ENCODE measurements at regions not wholly inside any gene's neighbourhood (a gene's known extent, or its start where the extent isn't known, plus 50 kb on each side); places are given as distances from the start of the nearest gene placed in this dataset.

DNA sequence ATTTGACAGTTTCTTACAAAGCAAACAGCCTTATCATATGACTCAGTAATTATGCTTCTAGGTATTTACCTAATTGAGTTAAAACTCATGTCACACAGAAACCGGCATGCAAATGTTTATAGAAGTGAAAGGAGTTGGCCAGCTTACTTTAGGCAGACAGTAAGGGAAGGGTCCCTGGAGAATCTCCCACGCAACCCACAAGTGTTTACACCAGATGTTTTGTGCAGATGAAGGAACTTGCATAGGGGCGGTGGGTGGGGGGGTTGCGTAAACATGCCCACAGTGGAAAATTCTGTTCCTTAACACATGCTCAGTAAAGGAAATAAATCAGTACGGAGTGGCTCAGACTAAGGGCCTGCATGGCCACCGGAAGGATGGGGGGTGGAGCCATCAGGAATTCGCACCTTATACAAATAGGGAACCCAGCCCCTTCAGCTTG, 330.5 kb upstream of the AADAT start:
- no peaks in the 10 kb centered on the region for H3K27me3 Mint-ChIP-seq
- DNase-seq = no peak

DNA sequence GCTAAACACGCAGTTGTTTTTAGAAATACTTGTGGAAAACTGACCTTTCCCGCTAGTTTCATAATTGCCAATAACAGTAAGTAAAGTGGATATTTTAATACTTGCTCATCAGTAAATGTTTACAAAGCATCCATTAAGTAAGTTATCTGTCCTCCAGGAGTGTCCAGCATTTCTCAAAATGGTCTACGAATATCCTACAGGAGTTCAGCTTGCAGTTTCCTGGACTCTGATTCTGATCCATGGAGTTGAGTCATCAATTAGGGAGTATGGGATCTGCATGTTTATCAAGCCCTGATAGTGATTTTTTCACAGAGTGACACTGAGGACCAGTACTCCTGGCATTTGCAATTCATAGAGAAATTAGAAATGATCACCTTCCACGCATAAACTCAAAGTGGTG, 325.2 kb upstream of the AADAT start:
- ChIA-PET CTCF (no interaction called here), POLR2A (no interaction called here)
- no peaks in the 10 kb centered on the region for H3K4me1 ChIP-seq (ENCODE audit: control insufficient read depth in 2 of 2, insufficient read depth in 2 of 2, low read length in 2 of 2)
- DNase-seq = no peak
- no peak overlapping the region for H3K27ac ChIP-seq (ENCODE audit: low read depth, low read length)
- Mint-ChIP-seq H3K4me3 (no peak overlapping the region), H3K36me3 (no peaks in the 10 kb centered on the region), H3K27me3 (no peaks in the 10 kb centered on the region), H3K4me1 (no peaks in the 10 kb centered on the region), H3K27ac (no peak overlapping the region), H3K9me3 (peaks cover 0 to 12% (median 5%) of the 10 kb centered on the region in 11 donors)
- no peak for ATAC-seq
- intact Hi-C loops (cut with micrococcal nuclease) = no loop called here
- H3K27me3 ChIP-seq (ENCODE audit: control insufficient read depth in 2 of 2, insufficient read depth in 2 of 2, low read length in 2 of 2) = no peaks in the 10 kb centered on the region
- H3K36me3 ChIP-seq (ENCODE audit: control insufficient read depth in 2 of 3, insufficient read depth in 3 of 3, low read length in 3 of 3) = no peaks in the 10 kb centered on the region
- no peak overlapping the region for H3K4me3 ChIP-seq (ENCODE audit: low read length)
- no peaks in the 10 kb centered on the region for H3K9me3 ChIP-seq (ENCODE audit: control insufficient read depth in 2 of 3, low read length in 3 of 3)

More for the DNA sequence above, 330.5 kb upstream of the AADAT start:
- no peak for ATAC-seq
- Mint-ChIP-seq H3K4me3 (no peak overlapping the region), H3K36me3 (no peaks in the 10 kb centered on the region), H3K4me1 (no peaks in the 10 kb centered on the region), H3K27ac (no peak overlapping the region), H3K9me3 (peaks cover 0 to 11% (median 2%) of the 10 kb centered on the region in 11 donors)
- no peaks in the 10 kb centered on the region for H3K36me3 ChIP-seq (ENCODE audit: control insufficient read depth in 2 of 3, insufficient read depth in 3 of 3, low read length in 3 of 3)
- H3K27ac ChIP-seq (ENCODE audit: low read depth, low read length) = no peak overlapping the region
- intact Hi-C loops (cut with micrococcal nuclease) = no loop called here
- ChIA-PET POLR2A (no interaction called here), CTCF (no interaction called here)
- no peaks in the 10 kb centered on the region for H3K9me3 ChIP-seq (ENCODE audit: control insufficient read depth in 2 of 3, low read length in 3 of 3)
- no peaks in the 10 kb centered on the region for H3K4me1 ChIP-seq (ENCODE audit: control insufficient read depth in 2 of 2, insufficient read depth in 2 of 2, low read length in 2 of 2)
- no peak overlapping the region for H3K4me3 ChIP-seq (ENCODE audit: low read length)
- H3K27me3 ChIP-seq (ENCODE audit: control insufficient read depth in 2 of 2, insufficient read depth in 2 of 2, low read length in 2 of 2) = no peaks in the 10 kb centered on the region

DNA sequence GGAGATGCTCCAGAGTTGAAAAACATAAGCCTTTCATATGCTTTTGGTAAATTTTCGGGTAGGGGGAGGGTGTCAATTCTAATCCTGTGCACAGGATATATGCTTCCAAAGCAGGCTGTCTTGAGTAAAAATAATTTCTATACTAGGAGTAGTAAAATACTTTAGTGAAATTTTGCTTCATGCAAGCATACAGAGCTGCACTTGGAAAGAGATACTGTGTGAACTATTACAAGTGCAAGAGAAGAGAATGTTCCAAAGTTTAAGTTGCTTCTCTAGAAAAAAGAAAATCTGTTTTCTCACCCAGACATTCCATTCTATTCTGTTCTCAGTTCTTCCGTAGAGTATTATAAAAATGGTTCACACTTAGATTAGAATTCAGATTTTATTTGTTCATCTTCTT, 324.6 kb upstream of the AADAT start:
- Histone ChIP-seq H3K4me1 (ENCODE audit: control insufficient read depth in 2 of 2, insufficient read depth in 2 of 2, low read length in 2 of 2) (no peaks in the 10 kb centered on the region), H3K9me3 (ENCODE audit: control insufficient read depth in 2 of 3, low read length in 3 of 3) (no peaks in the 10 kb centered on the region), H3K27ac (ENCODE audit: low read depth, low read length) (no peak overlapping the region), H3K4me3 (ENCODE audit: low read length) (no peak overlapping the region), H3K36me3 (ENCODE audit: control insufficient read depth in 2 of 3, insufficient read depth in 3 of 3, low read length in 3 of 3) (no peaks in the 10 kb centered on the region), H3K27me3 (ENCODE audit: control insufficient read depth in 2 of 2, insufficient read depth in 2 of 2, low read length in 2 of 2) (no peaks in the 10 kb centered on the region)
- H3K4me1 Mint-ChIP-seq = no peaks in the 10 kb centered on the region
- no peaks in the 10 kb centered on the region for H3K36me3 Mint-ChIP-seq
- intact Hi-C loops (cut with micrococcal nuclease) = no loop called here
- ChIA-PET CTCF (no interaction called here), POLR2A (no interaction called here)
- H3K9me3 Mint-ChIP-seq = peaks cover 0 to 8% (median 4%) of the 10 kb centered on the region in 11 donors
- no peak overlapping the region for H3K27ac Mint-ChIP-seq
- H3K27me3 Mint-ChIP-seq = no peaks in the 10 kb centered on the region
- DNase-seq = no peak
- no peak for ATAC-seq
- H3K4me3 Mint-ChIP-seq = no peak overlapping the region

DNA sequence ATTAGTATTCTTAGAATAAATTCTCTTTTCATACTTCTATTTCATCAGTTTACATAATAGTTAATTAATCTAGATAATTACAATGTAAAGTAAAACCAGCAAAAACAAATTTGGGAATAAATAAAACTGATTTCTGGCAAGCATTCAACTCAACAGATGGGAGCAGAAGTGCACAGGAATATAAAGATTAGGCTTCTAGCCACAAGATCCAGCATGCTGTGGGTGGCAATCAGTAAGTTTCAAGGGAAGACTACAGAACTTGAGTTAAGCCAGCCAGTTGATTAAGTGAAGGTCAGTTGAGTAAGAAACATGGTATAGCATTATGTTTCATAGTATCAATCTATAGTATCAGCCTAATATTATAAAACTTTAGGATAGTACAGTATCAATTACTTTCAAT, 324.2 kb upstream of the AADAT start:
- intact Hi-C loops (cut with micrococcal nuclease) = no loop called here
- DNase-seq (no peak), ATAC-seq (no peak)
- H3K9me3 ChIP-seq (ENCODE audit: control insufficient read depth in 2 of 3, low read length in 3 of 3) = no peaks in the 10 kb centered on the region
- no peaks in the 10 kb centered on the region for H3K27me3 ChIP-seq (ENCODE audit: control insufficient read depth in 2 of 2, insufficient read depth in 2 of 2, low read length in 2 of 2)
- H3K4me3 ChIP-seq (ENCODE audit: low read length) = no peak overlapping the region
- H3K36me3 ChIP-seq (ENCODE audit: control insufficient read depth in 2 of 3, insufficient read depth in 3 of 3, low read length in 3 of 3) = no peaks in the 10 kb centered on the region
- peaks cover 0 to 9% (median 4%) of the 10 kb centered on the region in 11 donors for H3K9me3 Mint-ChIP-seq
- no peaks in the 10 kb centered on the region for H3K4me1 ChIP-seq (ENCODE audit: control insufficient read depth in 2 of 2, insufficient read depth in 2 of 2, low read length in 2 of 2)
- no peak overlapping the region for H3K4me3 Mint-ChIP-seq
- H3K27ac ChIP-seq (ENCODE audit: low read depth, low read length) = no peak overlapping the region
- ChIA-PET POLR2A (no interaction called here), CTCF (no interaction called here)
- no peak overlapping the region for H3K27ac Mint-ChIP-seq
- H3K4me1 Mint-ChIP-seq = no peaks in the 10 kb centered on the region
- no peaks in the 10 kb centered on the region for H3K36me3 Mint-ChIP-seq
- no peaks in the 10 kb centered on the region for H3K27me3 Mint-ChIP-seq

DNA sequence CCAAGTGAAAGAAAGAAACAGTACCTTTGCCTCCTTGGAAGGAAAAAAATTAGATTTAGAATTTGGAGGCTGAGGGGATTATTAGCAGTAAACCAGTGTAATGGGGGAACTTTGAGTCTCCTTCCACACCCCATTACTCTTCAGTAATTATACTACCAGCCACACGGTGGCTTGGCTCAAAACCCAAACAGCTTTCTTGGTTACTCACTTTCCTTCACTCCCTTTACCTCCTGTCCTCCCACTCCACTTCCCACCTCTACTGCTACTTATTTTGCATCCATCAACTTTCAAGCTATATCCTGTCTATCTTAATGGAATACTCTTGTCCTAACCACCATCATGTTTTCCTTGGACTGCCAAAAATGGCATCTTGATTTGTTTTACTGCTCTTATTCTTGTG, 310.6 kb upstream of the AADAT start:
- H3K27me3 Mint-ChIP-seq = no peaks in the 10 kb centered on the region
- H3K9me3 Mint-ChIP-seq = peaks cover 0 to 15% (median 2%) of the 10 kb centered on the region in 11 donors
- DNase-seq (no peak), ATAC-seq (no peak)
- H3K4me3 ChIP-seq (ENCODE audit: low read length) = no peak overlapping the region
- no peaks in the 10 kb centered on the region for H3K9me3 ChIP-seq (ENCODE audit: control insufficient read depth in 2 of 3, low read length in 3 of 3)
- ChIA-PET CTCF (no interaction called here), POLR2A (no interaction called here)
- H3K27me3 ChIP-seq (ENCODE audit: control insufficient read depth in 2 of 2, insufficient read depth in 2 of 2, low read length in 2 of 2) = no peaks in the 10 kb centered on the region
- no peak overlapping the region for H3K4me3 Mint-ChIP-seq
- no peaks in the 10 kb centered on the region for H3K36me3 ChIP-seq (ENCODE audit: control insufficient read depth in 2 of 3, insufficient read depth in 3 of 3, low read length in 3 of 3)
- no peak overlapping the region for H3K27ac ChIP-seq (ENCODE audit: low read depth, low read length)
- H3K4me1 ChIP-seq (ENCODE audit: control insufficient read depth in 2 of 2, insufficient read depth in 2 of 2, low read length in 2 of 2) = no peaks in the 10 kb centered on the region
- no peaks in the 10 kb centered on the region for H3K4me1 Mint-ChIP-seq
- no peak overlapping the region for H3K27ac Mint-ChIP-seq
- intact Hi-C loops (cut with micrococcal nuclease) = no loop called here
- H3K36me3 Mint-ChIP-seq = no peaks in the 10 kb centered on the region

DNA sequence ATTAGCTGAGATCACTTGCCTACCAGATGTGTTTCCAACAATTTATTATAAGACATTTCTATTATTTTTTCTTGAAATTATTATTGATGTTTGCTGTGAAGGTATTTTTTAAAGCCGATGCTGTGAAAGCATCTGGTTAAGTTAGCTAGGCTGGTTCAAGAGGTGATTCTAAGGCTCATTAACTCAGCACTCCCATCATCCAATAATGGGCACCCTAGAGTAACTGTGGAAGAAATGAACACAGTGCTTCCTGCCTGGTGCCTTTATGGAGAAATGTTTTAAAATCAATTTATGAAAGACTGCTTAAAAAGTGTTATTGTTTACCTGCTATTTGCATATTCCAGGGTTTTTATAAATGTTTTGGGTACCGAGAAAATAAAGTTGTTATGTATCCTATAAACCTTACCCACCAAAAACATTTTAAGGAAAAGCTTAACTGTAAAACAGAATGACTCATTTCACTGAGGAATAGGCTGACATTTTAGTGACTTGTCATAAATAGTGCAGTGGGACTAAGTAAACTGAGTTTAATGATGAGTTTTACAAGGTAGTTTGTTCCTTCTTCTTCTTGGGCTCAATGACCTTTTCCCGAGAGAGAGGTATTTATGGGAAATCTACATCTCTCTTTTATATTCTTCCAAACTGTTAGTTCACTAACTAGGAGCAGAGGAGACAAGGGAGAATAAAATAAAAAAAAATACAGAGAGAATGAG, 310.0 kb upstream of the AADAT start:
- Mint-ChIP-seq H3K4me1 (no peaks in the 10 kb centered on the region), H3K27me3 (no peaks in the 10 kb centered on the region), H3K36me3 (no peaks in the 10 kb centered on the region), H3K9me3 (peaks cover 0 to 15% (median 2%) of the 10 kb centered on the region in 11 donors), H3K27ac (no peak overlapping the region), H3K4me3 (no peak overlapping the region)
- DNase-seq (no peak), ATAC-seq (no peak)
- H3K27ac ChIP-seq (ENCODE audit: low read depth, low read length) = no peak overlapping the region
- ChIA-PET POLR2A (no interaction called here), CTCF (no interaction called here)
- H3K9me3 ChIP-seq (ENCODE audit: control insufficient read depth in 2 of 3, low read length in 3 of 3) = no peaks in the 10 kb centered on the region
- intact Hi-C loops (cut with micrococcal nuclease) = no loop called here
- no peak overlapping the region for H3K4me3 ChIP-seq (ENCODE audit: low read length)
- no peaks in the 10 kb centered on the region for H3K36me3 ChIP-seq (ENCODE audit: control insufficient read depth in 2 of 3, insufficient read depth in 3 of 3, low read length in 3 of 3)
- H3K4me1 ChIP-seq (ENCODE audit: control insufficient read depth in 2 of 2, insufficient read depth in 2 of 2, low read length in 2 of 2) = no peaks in the 10 kb centered on the region
- no peaks in the 10 kb centered on the region for H3K27me3 ChIP-seq (ENCODE audit: control insufficient read depth in 2 of 2, insufficient read depth in 2 of 2, low read length in 2 of 2)

DNA sequence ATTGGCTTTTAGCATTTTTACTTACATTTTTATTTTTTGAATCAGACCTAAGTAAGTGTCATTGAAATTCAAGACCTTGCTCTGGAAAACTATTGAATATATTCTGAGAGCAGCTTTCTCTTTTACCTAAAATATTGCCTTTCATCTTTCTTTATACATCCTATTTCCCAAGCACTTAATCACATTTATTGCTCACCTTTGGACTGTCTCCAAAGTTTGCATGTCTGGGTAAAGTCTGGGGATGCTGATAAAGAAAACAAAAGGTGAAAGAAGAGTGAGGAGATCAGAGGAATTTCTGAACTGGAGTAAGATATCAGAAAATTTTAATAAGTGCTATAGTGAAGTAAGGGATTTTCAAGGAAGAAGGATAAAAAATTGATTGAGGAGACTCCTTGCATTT, 308.5 kb upstream of the AADAT start:
- no peak for ATAC-seq
- H3K36me3 Mint-ChIP-seq = no peaks in the 10 kb centered on the region
- ChIA-PET POLR2A (no interaction called here), CTCF (no interaction called here)
- Histone ChIP-seq H3K9me3 (ENCODE audit: control insufficient read depth in 2 of 3, low read length in 3 of 3) (no peaks in the 10 kb centered on the region), H3K27me3 (ENCODE audit: control insufficient read depth in 2 of 2, insufficient read depth in 2 of 2, low read length in 2 of 2) (no peaks in the 10 kb centered on the region), H3K27ac (ENCODE audit: low read depth, low read length) (no peak overlapping the region), H3K4me1 (ENCODE audit: control insufficient read depth in 2 of 2, insufficient read depth in 2 of 2, low read length in 2 of 2) (no peaks in the 10 kb centered on the region), H3K36me3 (ENCODE audit: control insufficient read depth in 2 of 3, insufficient read depth in 3 of 3, low read length in 3 of 3) (no peaks in the 10 kb centered on the region), H3K4me3 (ENCODE audit: low read length) (no peak overlapping the region)
- H3K9me3 Mint-ChIP-seq = peaks cover 0 to 10% (median 2%) of the 10 kb centered on the region in 11 donors
- no peak overlapping the region for H3K4me3 Mint-ChIP-seq
- intact Hi-C loops (cut with micrococcal nuclease) = no loop called here
- H3K27ac Mint-ChIP-seq = no peak overlapping the region
- no peaks in the 10 kb centered on the region for H3K4me1 Mint-ChIP-seq
- H3K27me3 Mint-ChIP-seq = no peaks in the 10 kb centered on the region
- DNase-seq = no peak
